ENCODE measurements at regions not wholly inside any gene's neighbourhood (a gene's known extent, or its start where the extent isn't known, plus 50 kb on each side); places are given as distances from the start of the nearest gene placed in this dataset.

DNA sequence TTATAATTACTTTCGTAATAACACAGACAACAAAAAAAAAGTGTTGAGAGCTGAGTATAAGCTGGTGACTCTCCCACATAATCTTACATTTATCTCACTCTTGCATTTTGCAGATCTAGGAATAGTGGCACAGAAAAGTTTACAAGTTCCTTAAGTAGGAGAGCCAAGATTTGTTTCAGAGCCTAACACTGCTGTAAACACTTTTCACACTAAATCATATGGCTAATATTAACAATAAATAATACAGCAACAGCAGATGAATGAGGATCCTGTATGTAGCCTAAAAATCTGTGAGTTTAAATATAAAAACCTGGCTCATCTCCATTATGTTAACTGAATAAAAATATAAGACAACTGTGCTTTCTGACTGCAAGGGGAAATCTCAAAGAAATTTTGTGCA is 846.5 kb upstream of the ADAMTS5 start:
- TF ChIP-seq EZH2 (IDR thresholded peaks at IDR 0.05; ENCODE audit: borderline replicate concordance, insufficient read depth, low read depth, low read length, poor library complexity, severe bottlenecking) (no peak), CTCF (IDR thresholded peaks at IDR 0.05) (no peak)
